ENCODE measurements at regions not wholly inside any gene's neighbourhood (a gene's known extent, or its start where the extent isn't known, plus 50 kb on each side); places are given as distances from the start of the nearest gene placed in this dataset.

GRCh38 chr5:87126869-87127268 lies 140.8 kb upstream of the RASA1 start:
- TF ChIP-seq ZBTB21 (CRISPR knock-in tag; IDR thresholded peaks at IDR 0.05; ENCODE audit: borderline replicate concordance) (no peak), OVOL2 (CRISPR knock-in tag; IDR thresholded peaks at IDR 0.05; ENCODE audit: borderline replicate concordance) (no peak), ZBTB43 (CRISPR knock-in tag; IDR thresholded peaks at IDR 0.05) (no peak), FOXK1 (CRISPR knock-in tag; IDR thresholded peaks at IDR 0.05) (no peak), HMGA2 (CRISPR knock-in tag; IDR thresholded peaks at IDR 0.05) (no peak), TEAD1 (CRISPR knock-in tag; IDR thresholded peaks at IDR 0.05) (no peak), NR3C1 (CRISPR knock-in tag; conservative IDR thresholded peaks at IDR 0.05; ENCODE audit: low read depth) (no peak), CREB1 (CRISPR knock-in tag; IDR thresholded peaks at IDR 0.05) (no peak), CREM (CRISPR knock-in tag; IDR thresholded peaks at IDR 0.05) (no peak), CDX4 (CRISPR knock-in tag; IDR thresholded peaks at IDR 0.05; ENCODE audit: borderline replicate concordance) (no peak), ZNF396 (CRISPR knock-in tag; IDR thresholded peaks at IDR 0.05; ENCODE audit: borderline replicate concordance) (no peak), NR2C2 (CRISPR knock-in tag; IDR thresholded peaks at IDR 0.05) (no peak), ZNF423 (CRISPR knock-in tag; IDR thresholded peaks at IDR 0.05) (no peak), E2F1 (CRISPR knock-in tag; IDR thresholded peaks at IDR 0.05) (no peak)
- TF ChIP-seq, protein P1, sequence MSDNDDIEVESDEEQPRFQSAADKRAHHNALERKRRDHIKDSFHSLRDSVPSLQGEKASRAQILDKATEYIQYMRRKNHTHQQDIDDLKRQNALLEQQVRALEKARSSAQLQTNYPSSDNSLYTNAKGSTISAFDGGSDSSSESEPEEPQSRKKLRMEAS (CRISPR knock-in tag; IDR thresholded peaks at IDR 0.05): no peak
- TF ChIP-seq, protein P2, sequence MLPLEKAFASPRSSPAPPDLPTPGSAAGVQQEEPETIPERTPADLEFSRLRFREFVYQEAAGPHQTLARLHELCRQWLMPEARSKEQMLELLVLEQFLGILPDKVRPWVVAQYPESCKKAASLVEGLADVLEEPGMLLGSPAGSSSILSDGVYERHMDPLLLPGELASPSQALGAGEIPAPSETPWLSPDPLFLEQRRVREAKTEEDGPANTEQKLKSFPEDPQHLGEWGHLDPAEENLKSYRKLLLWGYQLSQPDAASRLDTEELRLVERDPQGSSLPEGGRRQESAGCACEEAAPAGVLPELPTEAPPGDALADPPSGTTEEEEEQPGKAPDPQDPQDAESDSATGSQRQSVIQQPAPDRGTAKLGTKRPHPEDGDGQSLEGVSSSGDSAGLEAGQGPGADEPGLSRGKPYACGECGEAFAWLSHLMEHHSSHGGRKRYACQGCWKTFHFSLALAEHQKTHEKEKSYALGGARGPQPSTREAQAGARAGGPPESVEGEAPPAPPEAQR (CRISPR knock-in tag; IDR thresholded peaks at IDR 0.05): no peak
- TF ChIP-seq, protein P3, sequence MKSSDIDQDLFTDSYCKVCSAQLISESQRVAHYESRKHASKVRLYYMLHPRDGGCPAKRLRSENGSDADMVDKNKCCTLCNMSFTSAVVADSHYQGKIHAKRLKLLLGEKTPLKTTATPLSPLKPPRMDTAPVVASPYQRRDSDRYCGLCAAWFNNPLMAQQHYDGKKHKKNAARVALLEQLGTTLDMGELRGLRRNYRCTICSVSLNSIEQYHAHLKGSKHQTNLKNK (CRISPR knock-in tag; IDR thresholded peaks at IDR 0.05): no peak
- H3K27me3 Mint-ChIP-seq (ENCODE audit: low read depth): no peaks in the 10 kb centered on the region
- no peaks in the 10 kb centered on the region for H3K36me3 Mint-ChIP-seq
- peaks cover 9% of the 10 kb centered on the region for H3K4me1 Mint-ChIP-seq
- POLR2A ChIA-PET: no interaction called here
- no peak for ATAC-seq
- CTCF ChIA-PET: no interaction called here
- no peak overlapping the region for H3K4me3 Mint-ChIP-seq
- H3K27ac Mint-ChIP-seq: no peak overlapping the region
- no peaks in the 10 kb centered on the region for H3K9me3 Mint-ChIP-seq
- DNase-seq (ENCODE audit: low spot score): no peak

DNA sequence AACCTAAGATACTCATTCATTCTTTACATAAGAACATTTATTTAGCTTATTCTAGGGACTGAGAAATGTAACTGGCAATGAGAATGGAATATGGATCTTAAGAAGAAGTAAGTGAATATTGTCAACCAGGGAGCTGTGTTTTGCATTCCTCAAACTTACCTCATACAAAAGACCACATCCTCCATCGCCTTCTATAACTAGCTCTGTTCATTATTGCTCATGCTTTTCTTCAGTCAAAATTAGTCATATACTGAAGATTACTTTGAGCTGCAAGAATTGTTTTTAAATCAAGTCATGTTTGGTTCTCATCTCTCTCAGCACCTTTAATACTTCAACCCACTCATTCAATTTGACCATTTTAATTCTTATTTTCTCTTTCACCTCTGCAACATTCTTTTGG lies 140.3 kb upstream of the RASA1 start:
- H3K9me3 Mint-ChIP-seq: no peaks in the 10 kb centered on the region
- no peak overlapping the region for H3K4me3 Mint-ChIP-seq
- H3K27me3 Mint-ChIP-seq (ENCODE audit: low read depth): no peaks in the 10 kb centered on the region
- CTCF ChIA-PET: no interaction called here
- ATAC-seq (no peak), DNase-seq (ENCODE audit: low spot score) (no peak)
- peaks cover 5% of the 10 kb centered on the region; the same call in 1 of the 2 replicates for H3K4me1 Mint-ChIP-seq
- POLR2A ChIA-PET: no interaction called here
- H3K36me3 Mint-ChIP-seq: no peaks in the 10 kb centered on the region
- no peak overlapping the region for H3K27ac Mint-ChIP-seq
- TF ChIP-seq, protein P4, sequence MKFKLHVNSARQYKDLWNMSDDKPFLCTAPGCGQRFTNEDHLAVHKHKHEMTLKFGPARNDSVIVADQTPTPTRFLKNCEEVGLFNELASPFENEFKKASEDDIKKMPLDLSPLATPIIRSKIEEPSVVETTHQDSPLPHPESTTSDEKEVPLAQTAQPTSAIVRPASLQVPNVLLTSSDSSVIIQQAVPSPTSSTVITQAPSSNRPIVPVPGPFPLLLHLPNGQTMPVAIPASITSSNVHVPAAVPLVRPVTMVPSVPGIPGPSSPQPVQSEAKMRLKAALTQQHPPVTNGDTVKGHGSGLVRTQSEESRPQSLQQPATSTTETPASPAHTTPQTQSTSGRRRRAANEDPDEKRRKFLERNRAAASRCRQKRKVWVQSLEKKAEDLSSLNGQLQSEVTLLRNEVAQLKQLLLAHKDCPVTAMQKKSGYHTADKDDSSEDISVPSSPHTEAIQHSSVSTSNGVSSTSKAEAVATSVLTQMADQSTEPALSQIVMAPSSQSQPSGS (CRISPR knock-in tag; IDR thresholded peaks at IDR 0.05; ENCODE audit: borderline replicate concordance, low read depth): no peak
- TF ChIP-seq TCF7 (CRISPR knock-in tag; IDR thresholded peaks at IDR 0.05; ENCODE audit: low read depth) (no peak), ZNF396 (CRISPR knock-in tag; IDR thresholded peaks at IDR 0.05; ENCODE audit: borderline replicate concordance) (no peak), ZNF416 (CRISPR knock-in tag; IDR thresholded peaks at IDR 0.05) (no peak), PREB (CRISPR knock-in tag; IDR thresholded peaks at IDR 0.05; ENCODE audit: borderline replicate concordance) (no peak), NFE2L1 (CRISPR knock-in tag; IDR thresholded peaks at IDR 0.05) (no peak), ZNF671 (CRISPR knock-in tag; IDR thresholded peaks at IDR 0.05) (no peak), HMGA2 (CRISPR knock-in tag; IDR thresholded peaks at IDR 0.05) (no peak), FOXP1 (CRISPR knock-in tag; IDR thresholded peaks at IDR 0.05; ENCODE audit: borderline replicate concordance) (no peak)
- TF ChIP-seq, protein P5, sequence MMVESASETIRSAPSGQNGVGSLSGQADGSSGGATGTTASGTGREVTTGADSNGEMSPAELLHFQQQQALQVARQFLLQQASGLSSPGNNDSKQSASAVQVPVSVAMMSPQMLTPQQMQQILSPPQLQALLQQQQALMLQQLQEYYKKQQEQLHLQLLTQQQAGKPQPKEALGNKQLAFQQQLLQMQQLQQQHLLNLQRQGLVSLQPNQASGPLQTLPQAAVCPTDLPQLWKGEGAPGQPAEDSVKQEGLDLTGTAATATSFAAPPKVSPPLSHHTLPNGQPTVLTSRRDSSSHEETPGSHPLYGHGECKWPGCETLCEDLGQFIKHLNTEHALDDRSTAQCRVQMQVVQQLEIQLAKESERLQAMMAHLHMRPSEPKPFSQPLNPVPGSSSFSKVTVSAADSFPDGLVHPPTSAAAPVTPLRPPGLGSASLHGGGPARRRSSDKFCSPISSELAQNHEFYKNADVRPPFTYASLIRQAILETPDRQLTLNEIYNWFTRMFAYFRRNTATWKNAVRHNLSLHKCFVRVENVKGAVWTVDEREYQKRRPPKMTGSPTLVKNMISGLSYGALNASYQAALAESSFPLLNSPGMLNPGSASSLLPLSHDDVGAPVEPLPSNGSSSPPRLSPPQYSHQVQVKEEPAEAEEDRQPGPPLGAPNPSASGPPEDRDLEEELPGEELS (CRISPR knock-in tag; IDR thresholded peaks at IDR 0.05): no peak
- TF ChIP-seq, protein P2 (CRISPR knock-in tag; IDR thresholded peaks at IDR 0.05): no peak
